ENCODE measurements at regions not wholly inside any gene's neighbourhood (a gene's known extent, or its start where the extent isn't known, plus 50 kb on each side); places are given as distances from the start of the nearest gene placed in this dataset.

DNA sequence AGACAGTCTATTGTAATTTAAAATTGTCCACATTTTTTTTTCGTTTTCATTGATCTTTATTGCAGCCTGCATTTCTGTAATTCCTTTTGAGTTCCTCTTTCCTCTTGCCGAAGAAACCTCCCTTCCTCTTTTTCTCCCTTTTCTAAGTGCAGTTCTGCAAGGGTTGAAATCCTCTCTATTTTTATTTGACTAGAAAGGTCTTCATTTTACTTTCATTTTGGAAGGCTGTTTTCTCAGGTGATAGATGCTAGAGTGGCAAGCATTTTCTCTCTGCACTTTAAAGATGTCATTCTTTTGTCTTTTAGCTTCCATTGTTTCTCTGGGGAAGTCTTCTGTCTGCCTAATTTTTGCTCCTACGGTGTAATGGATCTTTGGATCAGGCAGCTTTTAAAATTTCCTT lies 248.5 kb downstream of the SMARCA2 start:
- no peaks in the 10 kb centered on the region for H3K9me3 ChIP-seq
- no peaks in the 10 kb centered on the region for H3K4me1 ChIP-seq
- H3K36me3 ChIP-seq = no peaks in the 10 kb centered on the region
- no peak for DNase-seq
- H3K27ac ChIP-seq = no peak overlapping the region
- ATAC-seq = no peak
- no peak overlapping the region for H3K4me3 ChIP-seq
- intact Hi-C loops (cut with DNase I) = no loop called here
- TF ChIP-seq, protein P1, sequence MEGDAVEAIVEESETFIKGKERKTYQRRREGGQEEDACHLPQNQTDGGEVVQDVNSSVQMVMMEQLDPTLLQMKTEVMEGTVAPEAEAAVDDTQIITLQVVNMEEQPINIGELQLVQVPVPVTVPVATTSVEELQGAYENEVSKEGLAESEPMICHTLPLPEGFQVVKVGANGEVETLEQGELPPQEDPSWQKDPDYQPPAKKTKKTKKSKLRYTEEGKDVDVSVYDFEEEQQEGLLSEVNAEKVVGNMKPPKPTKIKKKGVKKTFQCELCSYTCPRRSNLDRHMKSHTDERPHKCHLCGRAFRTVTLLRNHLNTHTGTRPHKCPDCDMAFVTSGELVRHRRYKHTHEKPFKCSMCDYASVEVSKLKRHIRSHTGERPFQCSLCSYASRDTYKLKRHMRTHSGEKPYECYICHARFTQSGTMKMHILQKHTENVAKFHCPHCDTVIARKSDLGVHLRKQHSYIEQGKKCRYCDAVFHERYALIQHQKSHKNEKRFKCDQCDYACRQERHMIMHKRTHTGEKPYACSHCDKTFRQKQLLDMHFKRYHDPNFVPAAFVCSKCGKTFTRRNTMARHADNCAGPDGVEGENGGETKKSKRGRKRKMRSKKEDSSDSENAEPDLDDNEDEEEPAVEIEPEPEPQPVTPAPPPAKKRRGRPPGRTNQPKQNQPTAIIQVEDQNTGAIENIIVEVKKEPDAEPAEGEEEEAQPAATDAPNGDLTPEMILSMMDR (IDR thresholded peaks at IDR 0.05) = no peak
- no peaks in the 10 kb centered on the region for H3K27me3 ChIP-seq

DNA sequence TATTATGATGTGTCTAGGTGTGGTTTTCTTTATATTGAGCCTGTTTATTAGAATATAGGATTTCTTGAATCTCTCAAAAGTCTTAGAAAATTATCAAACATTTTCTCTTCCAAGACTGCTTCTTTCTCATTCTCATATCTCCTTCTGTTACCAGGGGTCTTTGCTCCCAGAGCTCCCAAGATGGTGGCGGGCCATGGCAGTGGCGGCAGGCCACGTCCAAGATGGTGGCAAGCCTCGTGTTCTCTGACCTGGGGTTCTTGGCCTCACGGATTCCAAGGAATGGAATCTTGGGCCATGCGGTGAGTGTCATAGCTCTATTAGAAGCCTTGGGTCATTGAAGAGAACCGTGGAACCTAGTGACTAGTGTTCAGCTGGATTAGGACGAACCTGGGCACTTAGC lies 248.9 kb downstream of the SMARCA2 start:
- H3K9me3 ChIP-seq = no peaks in the 10 kb centered on the region
- H3K4me1 ChIP-seq = no peaks in the 10 kb centered on the region
- H3K36me3 ChIP-seq = no peaks in the 10 kb centered on the region
- DNase-seq (no peak), ATAC-seq (no peak)
- H3K27me3 ChIP-seq = no peaks in the 10 kb centered on the region
- H3K4me3 ChIP-seq = no peak overlapping the region
- TF ChIP-seq, protein P1 (IDR thresholded peaks at IDR 0.05) = no peak
- intact Hi-C loops (cut with DNase I) = no loop called here
- no peak overlapping the region for H3K27ac ChIP-seq

DNA sequence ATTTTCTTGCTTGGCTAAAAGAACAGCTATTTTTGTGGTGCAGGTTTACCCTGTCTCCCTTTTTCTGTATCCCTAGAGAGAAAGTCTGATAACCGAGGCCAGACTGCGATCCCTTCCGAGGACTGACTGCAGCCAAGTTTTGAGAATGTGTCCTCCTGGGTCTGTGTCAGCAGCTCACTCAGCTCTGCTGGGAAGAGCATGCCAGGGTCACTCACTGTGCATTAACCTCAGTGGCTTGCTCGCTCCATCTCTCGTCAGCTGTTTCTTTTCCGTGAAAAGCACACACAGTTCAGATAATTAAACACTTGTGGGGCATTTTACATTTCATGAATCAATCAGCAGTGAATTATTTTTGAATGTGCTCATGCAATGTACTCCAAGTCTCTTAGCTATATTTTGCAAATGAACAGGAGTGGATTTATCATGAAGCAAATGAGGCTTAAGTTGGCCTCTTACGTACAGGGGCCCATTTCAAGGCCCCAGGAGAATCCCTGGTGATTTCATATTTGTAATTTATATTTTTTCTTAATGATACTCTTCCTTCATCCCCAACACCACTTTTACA lies 252.1 kb downstream of the SMARCA2 start:
- H3K4me1 ChIP-seq = no peaks in the 10 kb centered on the region
- H3K27me3 ChIP-seq = no peaks in the 10 kb centered on the region
- H3K27ac ChIP-seq = no peak overlapping the region
- no peak overlapping the region for H3K4me3 ChIP-seq
- intact Hi-C loops (cut with DNase I) = no loop called here
- H3K9me3 ChIP-seq = no peaks in the 10 kb centered on the region
- no peaks in the 10 kb centered on the region for H3K36me3 ChIP-seq
- DNase-seq = no peak
- peak; percentile 70 for ATAC-seq
- TF ChIP-seq, protein P1 (IDR thresholded peaks at IDR 0.05) = no peak

DNA sequence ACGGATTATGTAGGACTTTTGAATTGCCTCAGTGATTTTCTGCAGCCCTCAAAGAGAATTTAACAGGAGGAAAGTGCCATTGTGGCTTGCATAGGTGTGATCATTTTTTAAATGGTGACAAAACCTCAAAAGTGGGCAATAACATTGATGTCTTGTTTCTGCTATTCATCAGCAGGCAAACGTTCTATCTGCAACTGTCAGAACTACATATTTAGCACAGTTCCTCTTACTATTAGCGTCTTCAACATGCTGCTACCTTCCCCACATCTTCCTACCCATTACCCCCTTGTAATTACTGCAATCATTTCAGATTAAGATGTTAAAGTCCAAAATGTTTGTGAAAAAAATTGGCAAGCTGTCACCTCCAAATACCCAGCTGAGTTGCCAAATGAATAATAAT lies 254.6 kb downstream of the SMARCA2 start:
- no peaks in the 10 kb centered on the region for H3K9me3 ChIP-seq
- no peaks in the 10 kb centered on the region for H3K4me1 ChIP-seq
- intact Hi-C loops (cut with DNase I) = no loop called here
- TF ChIP-seq, protein P1 (IDR thresholded peaks at IDR 0.05) = no peak
- no peak overlapping the region for H3K4me3 ChIP-seq
- no peak for ATAC-seq
- no peak overlapping the region for H3K27ac ChIP-seq
- H3K36me3 ChIP-seq = no peaks in the 10 kb centered on the region
- H3K27me3 ChIP-seq = no peaks in the 10 kb centered on the region
- no peak for DNase-seq

DNA sequence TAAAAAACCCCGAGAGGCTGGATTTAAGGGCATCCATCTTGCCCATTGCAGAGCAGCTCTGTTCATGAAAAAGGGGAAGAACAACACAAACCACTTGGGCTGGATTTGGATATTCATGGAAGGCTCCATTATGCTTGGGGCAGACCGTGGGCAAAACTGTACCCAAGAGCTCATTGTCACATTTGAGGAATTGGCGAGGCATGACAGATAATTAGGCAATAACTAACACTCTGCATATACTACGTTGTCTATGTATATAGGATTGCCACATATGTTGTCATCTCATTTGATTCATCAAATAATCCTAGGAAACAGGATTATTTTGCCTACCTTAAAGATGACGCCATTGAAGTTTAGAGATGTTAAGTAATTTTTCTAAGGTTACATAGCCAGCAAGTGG lies 255.4 kb downstream of the SMARCA2 start:
- ATAC-seq = no peak
- H3K4me3 ChIP-seq = no peak overlapping the region
- H3K27ac ChIP-seq = no peak overlapping the region
- no peaks in the 10 kb centered on the region for H3K9me3 ChIP-seq
- no peaks in the 10 kb centered on the region for H3K36me3 ChIP-seq
- no peak for DNase-seq
- TF ChIP-seq, protein P1 (IDR thresholded peaks at IDR 0.05) = no peak
- H3K4me1 ChIP-seq = no peaks in the 10 kb centered on the region
- intact Hi-C loops (cut with DNase I) = no loop called here
- no peaks in the 10 kb centered on the region for H3K27me3 ChIP-seq

DNA sequence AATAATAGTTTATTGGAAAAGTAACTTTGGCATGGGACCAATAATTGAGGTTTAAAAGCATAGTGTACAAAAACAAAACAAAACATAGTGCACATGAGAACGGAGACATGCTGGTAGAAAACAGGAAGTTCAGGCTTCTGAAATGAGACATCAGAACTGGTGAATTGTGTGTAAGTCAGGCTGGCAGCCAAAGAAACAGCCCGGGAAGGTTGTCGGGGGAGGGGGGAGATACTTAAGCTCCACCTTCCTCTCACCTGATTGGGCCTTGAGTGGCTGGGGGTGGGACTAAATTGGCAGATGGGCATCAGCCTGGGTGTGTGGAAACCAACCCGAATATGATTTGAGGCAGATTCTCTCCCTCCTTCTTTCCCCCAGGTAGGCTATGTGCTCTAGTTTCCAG lies 256.3 kb downstream of the SMARCA2 start:
- Histone ChIP-seq H3K36me3 (no peaks in the 10 kb centered on the region), H3K4me1 (no peaks in the 10 kb centered on the region), H3K4me3 (no peak overlapping the region), H3K9me3 (no peaks in the 10 kb centered on the region), H3K27me3 (no peaks in the 10 kb centered on the region), H3K27ac (no peak overlapping the region)
- TF ChIP-seq, protein P1 (IDR thresholded peaks at IDR 0.05) = no peak
- intact Hi-C loops (cut with DNase I) = no loop called here
- peak; percentile 69 for ATAC-seq
- no peak for DNase-seq
